ENCODE measurements at regions not wholly inside any gene's neighbourhood (a gene's known extent, or its start where the extent isn't known, plus 50 kb on each side); places are given as distances from the start of the nearest gene placed in this dataset.

DNA sequence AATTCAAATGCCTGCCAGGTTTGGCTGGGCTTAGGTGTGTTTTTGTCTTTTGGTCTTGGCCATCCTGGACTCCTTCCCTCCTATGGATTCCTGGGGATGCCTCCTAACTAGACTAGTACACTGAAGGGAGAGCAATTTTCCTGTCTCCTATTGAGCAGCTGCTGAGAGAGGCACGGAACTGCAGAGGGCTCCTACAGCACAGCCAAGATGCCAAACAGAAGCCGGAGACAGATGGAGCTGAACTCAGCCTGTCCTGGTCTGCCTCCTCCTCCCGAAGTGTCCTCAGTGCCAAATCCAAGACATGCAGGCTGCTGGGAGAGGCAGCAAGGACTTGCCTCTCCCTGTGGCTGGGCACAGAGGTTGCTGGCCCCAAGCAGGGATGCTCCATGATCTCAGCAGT lies 256.6 kb upstream of the PROK2 start:
- TF ChIP-seq CTCF (IDR thresholded peaks at IDR 0.05) = no peak
- TF ChIP-seq POLR2A (IDR thresholded peaks at IDR 0.05) = no peak
